ENCODE measurements at regions not wholly inside any gene's neighbourhood (a gene's known extent, or its start where the extent isn't known, plus 50 kb on each side); places are given as distances from the start of the nearest gene placed in this dataset.

DNA sequence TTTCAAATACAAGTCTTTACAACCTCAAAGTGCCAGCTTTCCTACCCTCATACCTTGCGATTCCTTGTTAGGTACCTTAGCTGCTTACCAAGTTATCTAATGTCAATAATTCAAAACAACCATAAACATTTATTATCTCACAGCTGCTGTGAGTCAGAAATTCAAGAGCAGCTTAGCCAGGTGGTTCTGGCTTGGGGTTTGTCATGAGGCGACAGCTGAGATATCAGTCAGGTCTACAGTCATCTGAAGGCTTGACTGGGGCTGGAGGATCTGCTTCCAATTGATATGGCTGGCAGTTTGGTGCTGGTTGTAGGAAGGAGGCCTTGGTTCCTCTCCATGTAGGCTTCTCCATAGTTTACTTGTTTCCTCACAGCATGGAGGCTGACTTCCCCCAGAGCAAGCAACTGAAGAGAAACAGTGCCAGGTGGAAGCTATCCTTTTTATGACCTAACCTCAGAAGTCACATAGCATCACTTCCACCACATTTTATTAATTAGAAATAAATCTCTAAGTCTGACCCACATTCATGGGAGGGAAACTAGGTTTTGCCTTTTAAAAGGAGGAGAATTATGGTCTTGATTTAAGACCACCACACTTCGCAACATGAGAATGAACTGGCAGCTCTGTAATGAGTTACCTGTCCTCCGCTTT is 103.3 kb upstream of the FGGY start:
- POLR2A ChIA-PET (ENCODE audit: low non-redundant PET): no interaction called here
- no peak for TF ChIP-seq EZH2 (IDR thresholded peaks at IDR 0.05; ENCODE audit: borderline replicate concordance, low read depth, low read length, poor library complexity, severe bottlenecking)
- TF ChIP-seq, protein P1, sequence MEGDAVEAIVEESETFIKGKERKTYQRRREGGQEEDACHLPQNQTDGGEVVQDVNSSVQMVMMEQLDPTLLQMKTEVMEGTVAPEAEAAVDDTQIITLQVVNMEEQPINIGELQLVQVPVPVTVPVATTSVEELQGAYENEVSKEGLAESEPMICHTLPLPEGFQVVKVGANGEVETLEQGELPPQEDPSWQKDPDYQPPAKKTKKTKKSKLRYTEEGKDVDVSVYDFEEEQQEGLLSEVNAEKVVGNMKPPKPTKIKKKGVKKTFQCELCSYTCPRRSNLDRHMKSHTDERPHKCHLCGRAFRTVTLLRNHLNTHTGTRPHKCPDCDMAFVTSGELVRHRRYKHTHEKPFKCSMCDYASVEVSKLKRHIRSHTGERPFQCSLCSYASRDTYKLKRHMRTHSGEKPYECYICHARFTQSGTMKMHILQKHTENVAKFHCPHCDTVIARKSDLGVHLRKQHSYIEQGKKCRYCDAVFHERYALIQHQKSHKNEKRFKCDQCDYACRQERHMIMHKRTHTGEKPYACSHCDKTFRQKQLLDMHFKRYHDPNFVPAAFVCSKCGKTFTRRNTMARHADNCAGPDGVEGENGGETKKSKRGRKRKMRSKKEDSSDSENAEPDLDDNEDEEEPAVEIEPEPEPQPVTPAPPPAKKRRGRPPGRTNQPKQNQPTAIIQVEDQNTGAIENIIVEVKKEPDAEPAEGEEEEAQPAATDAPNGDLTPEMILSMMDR (conservative IDR thresholded peaks at IDR 0.05; ENCODE audit: low read depth, low read length): no peak
- CTCF ChIA-PET: no interaction called here
- Histone ChIP-seq H3K4me3 (ENCODE audit: low read depth, low read length, poor library complexity, severe bottlenecking) (no peak overlapping the region), H3K27ac (ENCODE audit: low read depth, low read length, poor library complexity, severe bottlenecking) (no peak overlapping the region), H3K9me3 (ENCODE audit: low read depth, low read length, poor library complexity, severe bottlenecking) (no peaks in the 10 kb centered on the region), H3K4me1 (ENCODE audit: insufficient read depth, low read length, poor library complexity, severe bottlenecking) (no peaks in the 10 kb centered on the region), H3K36me3 (ENCODE audit: insufficient read depth, low read length, poor library complexity, severe bottlenecking) (no peaks in the 10 kb centered on the region), H3K27me3 (replicated peaks; ENCODE audit: insufficient read depth, low read depth, low read length, poor library complexity) (peaks cover 7% of the 10 kb centered on the region)
- no TSS peak for BruUV-seq (replicated peaks)
- DNase-seq (ENCODE audit: low spot score): no peak
- intact Hi-C loops (cut with micrococcal nuclease; ENCODE audit: unreplicated experiment): no loop called here

DNA sequence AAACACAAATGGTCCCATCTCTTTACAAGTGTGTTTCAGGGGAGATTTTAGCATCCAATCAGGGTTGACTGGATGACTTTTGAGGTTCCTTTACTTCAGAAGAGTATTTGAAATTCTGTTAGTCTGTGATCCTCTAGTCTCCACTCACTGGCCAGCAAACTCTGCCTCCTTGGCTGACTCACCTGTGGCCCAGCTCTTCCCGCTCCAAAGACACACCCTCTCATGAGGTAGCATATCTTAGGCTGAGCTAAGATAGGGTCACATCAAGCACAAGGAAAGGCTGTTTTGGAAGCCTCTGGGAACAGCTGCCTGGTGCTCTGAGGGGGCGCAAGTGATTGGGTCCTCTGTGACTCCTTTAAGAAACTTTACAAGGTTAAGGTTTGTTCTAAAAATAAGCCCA is 102.3 kb upstream of the FGGY start:
- no peaks in the 10 kb centered on the region for H3K9me3 ChIP-seq (ENCODE audit: low read depth, low read length, poor library complexity, severe bottlenecking)
- no peaks in the 10 kb centered on the region for H3K4me1 ChIP-seq (ENCODE audit: insufficient read depth, low read length, poor library complexity, severe bottlenecking)
- intact Hi-C loops (cut with micrococcal nuclease; ENCODE audit: unreplicated experiment): no loop called here
- no peaks in the 10 kb centered on the region for H3K36me3 ChIP-seq (ENCODE audit: insufficient read depth, low read length, poor library complexity, severe bottlenecking)
- H3K27me3 ChIP-seq (replicated peaks; ENCODE audit: insufficient read depth, low read depth, low read length, poor library complexity): peaks cover 17% of the 10 kb centered on the region
- no peak overlapping the region for H3K4me3 ChIP-seq (ENCODE audit: low read depth, low read length, poor library complexity, severe bottlenecking)
- CTCF ChIA-PET: no interaction called here
- POLR2A ChIA-PET (ENCODE audit: low non-redundant PET): no interaction called here
- no peak for DNase-seq (ENCODE audit: low spot score)
- H3K27ac ChIP-seq (ENCODE audit: low read depth, low read length, poor library complexity, severe bottlenecking): no peak overlapping the region
- BruUV-seq (replicated peaks): no TSS peak
- TF ChIP-seq, protein P1 (conservative IDR thresholded peaks at IDR 0.05; ENCODE audit: low read depth, low read length): no peak
- TF ChIP-seq EZH2 (IDR thresholded peaks at IDR 0.05; ENCODE audit: borderline replicate concordance, low read depth, low read length, poor library complexity, severe bottlenecking): no peak

DNA sequence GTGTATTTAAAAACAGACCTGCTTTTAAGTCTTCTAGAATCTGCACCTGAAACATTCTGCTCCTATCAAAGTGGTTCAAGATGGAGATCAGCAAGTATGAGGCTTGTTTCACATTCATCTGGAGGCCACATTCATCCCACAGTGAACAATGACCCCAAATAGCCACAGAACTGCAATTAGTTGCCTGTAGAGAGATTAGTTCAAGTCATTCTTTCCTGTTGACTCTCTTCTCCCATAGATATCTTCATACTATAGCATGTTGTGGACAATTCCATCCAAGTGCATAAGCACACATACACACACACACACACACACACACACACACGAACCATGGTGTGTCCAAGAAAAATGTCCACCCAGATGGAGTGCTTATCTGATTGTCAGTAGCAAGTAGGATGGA is 101.7 kb upstream of the FGGY start:
- BruUV-seq (replicated peaks): no TSS peak
- Histone ChIP-seq H3K4me3 (ENCODE audit: low read depth, low read length, poor library complexity, severe bottlenecking) (no peak overlapping the region), H3K27ac (ENCODE audit: low read depth, low read length, poor library complexity, severe bottlenecking) (no peak overlapping the region), H3K4me1 (ENCODE audit: insufficient read depth, low read length, poor library complexity, severe bottlenecking) (no peaks in the 10 kb centered on the region), H3K36me3 (ENCODE audit: insufficient read depth, low read length, poor library complexity, severe bottlenecking) (no peaks in the 10 kb centered on the region), H3K27me3 (replicated peaks; ENCODE audit: insufficient read depth, low read depth, low read length, poor library complexity) (peaks cover 18% of the 10 kb centered on the region), H3K9me3 (ENCODE audit: low read depth, low read length, poor library complexity, severe bottlenecking) (no peaks in the 10 kb centered on the region)
- no peak for DNase-seq (ENCODE audit: low spot score)
- intact Hi-C loops (cut with micrococcal nuclease; ENCODE audit: unreplicated experiment): no loop called here
- ChIA-PET CTCF (no interaction called here), POLR2A (ENCODE audit: low non-redundant PET) (no interaction called here)
- TF ChIP-seq, protein P1 (conservative IDR thresholded peaks at IDR 0.05; ENCODE audit: low read depth, low read length): no peak
- no peak for TF ChIP-seq EZH2 (IDR thresholded peaks at IDR 0.05; ENCODE audit: borderline replicate concordance, low read depth, low read length, poor library complexity, severe bottlenecking)

All from A673 (cell line).